ENCODE measurements at regions not wholly inside any gene's neighbourhood (a gene's known extent, or its start where the extent isn't known, plus 50 kb on each side); places are given as distances from the start of the nearest gene placed in this dataset.

DNA sequence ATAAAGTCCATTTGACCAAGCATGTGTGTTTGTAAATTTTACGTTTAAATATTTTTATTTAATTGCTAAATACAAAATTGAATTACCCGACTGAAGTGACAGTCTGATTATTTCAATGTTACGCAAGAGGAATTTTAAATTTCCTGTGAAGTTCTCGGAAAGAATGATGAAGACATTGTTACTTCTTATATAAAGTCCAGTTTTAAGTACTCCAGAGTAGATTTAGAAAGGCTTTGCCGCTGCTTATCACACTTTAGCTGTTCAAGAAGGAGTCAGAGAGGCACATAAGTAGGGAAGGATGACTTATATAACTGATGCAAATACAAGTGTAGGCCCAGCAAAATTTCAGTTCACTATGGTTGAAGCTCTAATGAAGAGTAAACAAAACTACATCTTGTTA lies 265.1 kb upstream of the CITED2 start:
- Mint-ChIP-seq H3K27me3 (ENCODE audit: insufficient read depth, unreplicated experiment) (no peaks in the 10 kb centered on the region), H3K4me1 (ENCODE audit: low read depth, unreplicated experiment) (peaks cover 7% of the 10 kb centered on the region), H3K36me3 (ENCODE audit: insufficient read depth, unreplicated experiment) (no peaks in the 10 kb centered on the region), H3K27ac (ENCODE audit: unreplicated experiment) (no peak overlapping the region), H3K4me3 (ENCODE audit: unreplicated experiment) (no peak overlapping the region), H3K9me3 (ENCODE audit: unreplicated experiment) (no peaks in the 10 kb centered on the region)
- BruUV-seq (replicated peaks) = no TSS peak
- H3K4me3 ChIP-seq (ENCODE audit: low read depth, low read length) = no peak overlapping the region
- no peaks in the 10 kb centered on the region for H3K4me1 ChIP-seq
- ChIA-PET POLR2A (no interaction called here), CTCF (no interaction called here)
- intact Hi-C loops (cut with micrococcal nuclease; ENCODE audit: unreplicated experiment) = no loop called here
- no peaks in the 10 kb centered on the region for H3K27me3 ChIP-seq (replicated peaks; ENCODE audit: control insufficient read depth, insufficient read depth, low read length)
- no peak for DNase-seq
- H3K9me3 ChIP-seq = no peaks in the 10 kb centered on the region
- TF ChIP-seq, protein P1, sequence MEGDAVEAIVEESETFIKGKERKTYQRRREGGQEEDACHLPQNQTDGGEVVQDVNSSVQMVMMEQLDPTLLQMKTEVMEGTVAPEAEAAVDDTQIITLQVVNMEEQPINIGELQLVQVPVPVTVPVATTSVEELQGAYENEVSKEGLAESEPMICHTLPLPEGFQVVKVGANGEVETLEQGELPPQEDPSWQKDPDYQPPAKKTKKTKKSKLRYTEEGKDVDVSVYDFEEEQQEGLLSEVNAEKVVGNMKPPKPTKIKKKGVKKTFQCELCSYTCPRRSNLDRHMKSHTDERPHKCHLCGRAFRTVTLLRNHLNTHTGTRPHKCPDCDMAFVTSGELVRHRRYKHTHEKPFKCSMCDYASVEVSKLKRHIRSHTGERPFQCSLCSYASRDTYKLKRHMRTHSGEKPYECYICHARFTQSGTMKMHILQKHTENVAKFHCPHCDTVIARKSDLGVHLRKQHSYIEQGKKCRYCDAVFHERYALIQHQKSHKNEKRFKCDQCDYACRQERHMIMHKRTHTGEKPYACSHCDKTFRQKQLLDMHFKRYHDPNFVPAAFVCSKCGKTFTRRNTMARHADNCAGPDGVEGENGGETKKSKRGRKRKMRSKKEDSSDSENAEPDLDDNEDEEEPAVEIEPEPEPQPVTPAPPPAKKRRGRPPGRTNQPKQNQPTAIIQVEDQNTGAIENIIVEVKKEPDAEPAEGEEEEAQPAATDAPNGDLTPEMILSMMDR (IDR thresholded peaks at IDR 0.05; ENCODE audit: insufficient read depth in 1 of 2, low read depth in 1 of 2, low read length in 1 of 2, severe bottlenecking in 1 of 2, unreplicated experiment in 1 of 2) = no peak
- H3K36me3 ChIP-seq (ENCODE audit: control insufficient read depth, insufficient read depth, low read length) = no peaks in the 10 kb centered on the region

DNA sequence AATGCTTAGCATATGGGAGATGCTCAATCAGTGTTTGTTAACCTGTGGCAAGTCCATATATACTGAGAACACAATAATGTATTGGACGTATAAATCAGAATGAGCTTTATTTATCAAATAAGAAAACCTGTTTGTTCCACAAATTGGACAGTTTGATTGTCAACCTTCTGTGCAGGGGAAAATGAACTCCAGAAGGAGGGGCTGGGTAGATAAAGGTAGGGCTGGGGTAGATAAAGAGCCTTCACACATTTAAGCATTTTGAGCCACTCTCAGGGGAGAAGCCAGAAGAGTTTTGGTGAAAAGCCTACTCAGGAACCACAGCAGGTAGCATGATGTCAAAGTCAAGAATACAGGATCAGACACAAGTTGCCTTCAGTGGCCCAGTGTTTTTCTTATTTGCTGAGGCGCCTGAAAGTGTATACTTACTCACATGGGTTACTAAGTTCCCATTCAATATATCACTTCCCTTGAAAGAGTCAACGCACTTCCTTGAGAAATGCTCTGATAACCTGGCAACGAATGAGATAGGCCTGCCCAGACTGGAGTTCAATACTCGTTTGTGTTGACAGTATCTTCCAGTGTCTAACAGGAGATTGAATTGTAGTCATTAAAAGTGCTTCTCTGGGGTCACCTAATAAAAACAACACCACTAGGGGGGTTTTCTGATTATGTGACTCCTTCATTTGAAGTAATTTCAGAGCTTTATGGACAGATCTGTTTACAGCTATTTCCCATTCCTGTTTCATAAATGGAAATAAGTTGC lies 263.9 kb upstream of the CITED2 start:
- no peaks in the 10 kb centered on the region for H3K27me3 Mint-ChIP-seq (ENCODE audit: insufficient read depth, unreplicated experiment)
- POLR2A ChIA-PET = no interaction called here
- DNase-seq = no peak

DNA sequence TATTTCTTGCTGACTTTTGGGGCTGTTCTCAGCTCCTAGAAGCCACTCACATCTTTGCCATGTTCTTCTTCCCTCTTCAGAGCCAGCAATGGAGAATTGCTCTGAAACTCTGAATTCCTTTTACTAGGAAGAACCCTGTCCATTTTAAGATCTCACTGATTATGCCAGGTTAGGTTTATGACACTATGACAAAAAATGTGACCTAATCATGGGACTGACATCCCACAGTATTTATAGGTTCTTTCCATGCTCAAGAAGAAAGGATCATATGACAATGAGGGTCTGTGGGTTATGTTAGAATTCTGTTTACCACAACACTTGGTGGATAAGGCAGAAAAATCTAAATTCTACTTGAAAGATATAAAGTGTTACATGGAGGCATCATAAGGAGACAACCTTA lies 263.3 kb upstream of the CITED2 start:
- no peaks in the 10 kb centered on the region for H3K4me1 ChIP-seq
- no peaks in the 10 kb centered on the region for H3K27me3 Mint-ChIP-seq (ENCODE audit: insufficient read depth, unreplicated experiment)
- TF ChIP-seq, protein P1 (IDR thresholded peaks at IDR 0.05; ENCODE audit: insufficient read depth in 1 of 2, low read depth in 1 of 2, low read length in 1 of 2, severe bottlenecking in 1 of 2, unreplicated experiment in 1 of 2) = no peak
- H3K36me3 ChIP-seq (ENCODE audit: control insufficient read depth, insufficient read depth, low read length) = no peaks in the 10 kb centered on the region
- CTCF ChIA-PET = no interaction called here
- no peak overlapping the region for H3K4me3 Mint-ChIP-seq (ENCODE audit: unreplicated experiment)
- H3K27me3 ChIP-seq (replicated peaks; ENCODE audit: control insufficient read depth, insufficient read depth, low read length) = no peaks in the 10 kb centered on the region
- no peaks in the 10 kb centered on the region for H3K4me1 Mint-ChIP-seq (ENCODE audit: low read depth, unreplicated experiment)
- no peaks in the 10 kb centered on the region for H3K36me3 Mint-ChIP-seq (ENCODE audit: insufficient read depth, unreplicated experiment)
- H3K9me3 ChIP-seq = no peaks in the 10 kb centered on the region
- peaks cover 14% of the 10 kb centered on the region for H3K9me3 Mint-ChIP-seq (ENCODE audit: unreplicated experiment)
- DNase-seq = no peak
- intact Hi-C loops (cut with micrococcal nuclease; ENCODE audit: unreplicated experiment) = no loop called here
- POLR2A ChIA-PET = no interaction called here
- no peak overlapping the region for H3K27ac Mint-ChIP-seq (ENCODE audit: unreplicated experiment)
- H3K4me3 ChIP-seq (ENCODE audit: low read depth, low read length) = no peak overlapping the region
- BruUV-seq (replicated peaks) = no TSS peak

More for the DNA sequence above, 263.9 kb upstream of the CITED2 start:
- H3K4me3 Mint-ChIP-seq (ENCODE audit: unreplicated experiment) = no peak overlapping the region
- TF ChIP-seq, protein P1 (IDR thresholded peaks at IDR 0.05; ENCODE audit: insufficient read depth in 1 of 2, low read depth in 1 of 2, low read length in 1 of 2, severe bottlenecking in 1 of 2, unreplicated experiment in 1 of 2) = no peak
- no peaks in the 10 kb centered on the region for H3K36me3 Mint-ChIP-seq (ENCODE audit: insufficient read depth, unreplicated experiment)
- BruUV-seq (replicated peaks) = no TSS peak
- Histone ChIP-seq H3K27me3 (replicated peaks; ENCODE audit: control insufficient read depth, insufficient read depth, low read length) (no peaks in the 10 kb centered on the region), H3K9me3 (no peaks in the 10 kb centered on the region), H3K4me3 (ENCODE audit: low read depth, low read length) (no peak overlapping the region), H3K36me3 (ENCODE audit: control insufficient read depth, insufficient read depth, low read length) (no peaks in the 10 kb centered on the region), H3K4me1 (no peaks in the 10 kb centered on the region)
- no peaks in the 10 kb centered on the region for H3K4me1 Mint-ChIP-seq (ENCODE audit: low read depth, unreplicated experiment)
- CTCF ChIA-PET = no interaction called here
- intact Hi-C loops (cut with micrococcal nuclease; ENCODE audit: unreplicated experiment) = no loop called here
- H3K9me3 Mint-ChIP-seq (ENCODE audit: unreplicated experiment) = peaks cover 8% of the 10 kb centered on the region
- no peak overlapping the region for H3K27ac Mint-ChIP-seq (ENCODE audit: unreplicated experiment)
